B cell (primary cell): ENCODE measurements at regions not wholly inside any gene's neighbourhood (a gene's known extent, or its start where the extent isn't known, plus 50 kb on each side); places are given as distances from the start of the nearest gene placed in this dataset.

Experiments
- EZH2 ChIP-seq: IDR thresholded peaks from 2 replicates; pipeline ENCODE4 v1.6.1; 2012; ENCODE audit warnings: borderline replicate concordance, low read depth, mild to moderate bottlenecking, moderate library complexity, low read length; ENCODE audit not compliant: insufficient read depth, poor library complexity, severe bottlenecking
- TF ChIP-seq, protein P1 (sequence below): fragments of 200-600 bp; IDR thresholded peaks from one replicate; pipeline ENCODE4 v1.8.0; 2022; ENCODE audit warnings: antibody characterized with exemption, mild to moderate bottlenecking

GRCh38 chr12:46676396-46676795, 149.4 kb downstream of the SLC38A4 start:
- TF ChIP-seq EZH2, result no peak
- TF ChIP-seq, protein P1, sequence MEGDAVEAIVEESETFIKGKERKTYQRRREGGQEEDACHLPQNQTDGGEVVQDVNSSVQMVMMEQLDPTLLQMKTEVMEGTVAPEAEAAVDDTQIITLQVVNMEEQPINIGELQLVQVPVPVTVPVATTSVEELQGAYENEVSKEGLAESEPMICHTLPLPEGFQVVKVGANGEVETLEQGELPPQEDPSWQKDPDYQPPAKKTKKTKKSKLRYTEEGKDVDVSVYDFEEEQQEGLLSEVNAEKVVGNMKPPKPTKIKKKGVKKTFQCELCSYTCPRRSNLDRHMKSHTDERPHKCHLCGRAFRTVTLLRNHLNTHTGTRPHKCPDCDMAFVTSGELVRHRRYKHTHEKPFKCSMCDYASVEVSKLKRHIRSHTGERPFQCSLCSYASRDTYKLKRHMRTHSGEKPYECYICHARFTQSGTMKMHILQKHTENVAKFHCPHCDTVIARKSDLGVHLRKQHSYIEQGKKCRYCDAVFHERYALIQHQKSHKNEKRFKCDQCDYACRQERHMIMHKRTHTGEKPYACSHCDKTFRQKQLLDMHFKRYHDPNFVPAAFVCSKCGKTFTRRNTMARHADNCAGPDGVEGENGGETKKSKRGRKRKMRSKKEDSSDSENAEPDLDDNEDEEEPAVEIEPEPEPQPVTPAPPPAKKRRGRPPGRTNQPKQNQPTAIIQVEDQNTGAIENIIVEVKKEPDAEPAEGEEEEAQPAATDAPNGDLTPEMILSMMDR, result no peak
